BJ (cell line): ENCODE measurements at regions not wholly inside any gene's neighbourhood (a gene's known extent, or its start where the extent isn't known, plus 50 kb on each side); places are given as distances from the start of the nearest gene placed in this dataset.

ENCODE experiments used
- CTCF ChIA-PET: fragments of 350-600 bp; formaldehyde crosslinking; extraction: SDS; loops from one replicate; lab custom pipeline; 2021; ENCODE audit warnings: antibody characterized with exemption, inconsistent platforms; lab: Yijun Ruan, JAX
- POLR2A ChIA-PET: fragments of 300-600 bp; sonication (Branson Sonifier 250); formaldehyde crosslinking; extraction: SDS; loops from one replicate; lab custom pipeline; 2021; ENCODE audit warnings: antibody characterized with exemption; lab: Charles Lee
- DNase-seq: peaks from one replicate; pipeline ENCODE4 v3.0.0-alpha.2; 2011; ENCODE audit warnings: low read depth
- H3K27me3 ChIP-seq: 2 replicates; pipeline ENCODE4 v1.6.0; 2011; ENCODE audit warnings: low read length; ENCODE audit not compliant: control insufficient read depth, insufficient read depth
- H3K36me3 ChIP-seq: 2 replicates; pipeline ENCODE4 v1.5.1; 2011; ENCODE audit warnings: low read length; ENCODE audit not compliant: control insufficient read depth, insufficient read depth
- H3K4me3 ChIP-seq: 2 replicates; pipeline ENCODE4 v1.5.1; 2011; ENCODE audit warnings: low read depth, mild to moderate bottlenecking, control low read depth, low read length
- TF ChIP-seq, protein P1 (sequence below): IDR thresholded peaks from 2 replicates; pipeline ENCODE4 v1.5.1; 2011; ENCODE audit warnings: low read depth, mild to moderate bottlenecking, control low read depth, inconsistent platforms, low read length, moderate library complexity; ENCODE audit not compliant: insufficient read depth

DNA sequence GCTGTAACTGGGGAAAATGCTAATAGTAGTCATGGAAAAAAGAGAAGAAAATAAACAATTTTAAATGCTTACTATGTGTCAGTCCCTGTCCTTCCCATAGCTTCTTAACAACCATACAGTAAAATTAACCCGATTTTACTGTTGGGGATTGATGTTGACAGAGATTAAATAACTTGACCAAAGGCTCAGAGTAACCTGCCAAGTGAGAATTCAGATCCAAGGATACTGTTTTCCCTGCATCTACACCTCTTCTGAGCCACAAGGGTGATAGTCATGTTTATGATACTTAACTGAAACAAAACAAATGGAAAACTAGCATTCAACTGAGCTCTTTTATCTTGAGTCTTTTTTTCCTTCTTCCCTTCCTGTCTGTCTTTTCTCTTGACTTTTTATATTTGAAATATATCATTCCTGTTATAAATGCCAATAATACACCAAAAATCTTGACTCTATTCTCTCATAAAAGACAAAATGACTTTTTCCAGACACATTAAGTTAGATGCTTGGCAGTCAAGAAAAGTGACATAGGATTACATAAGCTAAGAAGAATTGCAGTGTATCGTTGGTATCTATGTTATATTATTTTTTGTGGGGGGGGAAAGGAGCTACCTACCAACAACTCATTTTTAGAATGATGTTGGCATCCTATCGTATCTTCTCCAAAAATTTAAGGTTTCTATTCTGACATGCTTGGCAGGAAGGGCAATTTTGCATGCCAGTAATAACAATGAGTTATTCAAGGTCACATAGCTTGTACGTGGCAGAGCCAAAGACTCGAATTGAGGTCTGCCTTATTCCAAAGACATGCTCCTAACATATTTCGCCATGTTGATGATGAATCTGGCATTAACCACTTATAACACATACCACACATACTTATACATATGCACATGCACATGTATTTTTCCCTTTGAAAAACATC, 306.6 kb upstream of the KCNH8 start:
- no peaks in the 10 kb centered on the region for H3K27me3 ChIP-seq
- ChIA-PET CTCF (no interaction called here), POLR2A (no interaction called here)
- no peak overlapping the region for H3K4me3 ChIP-seq
- no peaks in the 10 kb centered on the region for H3K36me3 ChIP-seq
- TF ChIP-seq, protein P1, sequence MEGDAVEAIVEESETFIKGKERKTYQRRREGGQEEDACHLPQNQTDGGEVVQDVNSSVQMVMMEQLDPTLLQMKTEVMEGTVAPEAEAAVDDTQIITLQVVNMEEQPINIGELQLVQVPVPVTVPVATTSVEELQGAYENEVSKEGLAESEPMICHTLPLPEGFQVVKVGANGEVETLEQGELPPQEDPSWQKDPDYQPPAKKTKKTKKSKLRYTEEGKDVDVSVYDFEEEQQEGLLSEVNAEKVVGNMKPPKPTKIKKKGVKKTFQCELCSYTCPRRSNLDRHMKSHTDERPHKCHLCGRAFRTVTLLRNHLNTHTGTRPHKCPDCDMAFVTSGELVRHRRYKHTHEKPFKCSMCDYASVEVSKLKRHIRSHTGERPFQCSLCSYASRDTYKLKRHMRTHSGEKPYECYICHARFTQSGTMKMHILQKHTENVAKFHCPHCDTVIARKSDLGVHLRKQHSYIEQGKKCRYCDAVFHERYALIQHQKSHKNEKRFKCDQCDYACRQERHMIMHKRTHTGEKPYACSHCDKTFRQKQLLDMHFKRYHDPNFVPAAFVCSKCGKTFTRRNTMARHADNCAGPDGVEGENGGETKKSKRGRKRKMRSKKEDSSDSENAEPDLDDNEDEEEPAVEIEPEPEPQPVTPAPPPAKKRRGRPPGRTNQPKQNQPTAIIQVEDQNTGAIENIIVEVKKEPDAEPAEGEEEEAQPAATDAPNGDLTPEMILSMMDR = no peak
- no peak for DNase-seq

DNA sequence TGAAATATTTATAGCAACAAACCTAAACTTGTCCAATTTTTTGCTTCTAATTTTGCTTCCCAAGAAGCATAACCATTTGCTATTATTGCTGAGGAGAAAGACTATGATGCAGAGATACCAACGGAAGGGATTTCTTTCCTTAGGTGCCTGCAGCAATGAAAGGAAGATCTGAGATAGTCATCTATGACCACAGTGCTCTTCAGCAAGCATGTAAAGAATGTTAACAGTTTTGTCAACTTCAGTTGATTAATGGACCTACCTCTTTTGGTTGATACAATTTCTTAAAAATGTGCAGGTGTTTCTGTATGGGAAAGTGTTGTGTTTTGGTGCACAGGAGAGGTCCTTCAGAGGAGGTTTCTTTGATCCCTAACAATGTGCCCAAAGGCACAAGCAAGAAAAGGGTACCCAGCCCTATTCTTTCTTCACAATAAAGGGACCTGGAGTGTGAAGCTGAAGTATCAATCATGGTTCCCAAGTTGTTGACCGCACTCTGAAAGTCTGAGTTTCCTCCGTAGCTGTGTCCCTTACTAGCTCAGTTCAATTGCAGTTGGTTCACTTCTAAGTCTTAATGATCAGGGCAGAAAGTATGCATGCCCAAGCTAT, 307.7 kb upstream of the KCNH8 start:
- no peaks in the 10 kb centered on the region for H3K27me3 ChIP-seq
- ChIA-PET CTCF (no interaction called here), POLR2A (no interaction called here)
- DNase-seq = no peak
- H3K36me3 ChIP-seq = no peaks in the 10 kb centered on the region
- H3K4me3 ChIP-seq = no peak overlapping the region
- TF ChIP-seq, protein P1 = no peak

DNA sequence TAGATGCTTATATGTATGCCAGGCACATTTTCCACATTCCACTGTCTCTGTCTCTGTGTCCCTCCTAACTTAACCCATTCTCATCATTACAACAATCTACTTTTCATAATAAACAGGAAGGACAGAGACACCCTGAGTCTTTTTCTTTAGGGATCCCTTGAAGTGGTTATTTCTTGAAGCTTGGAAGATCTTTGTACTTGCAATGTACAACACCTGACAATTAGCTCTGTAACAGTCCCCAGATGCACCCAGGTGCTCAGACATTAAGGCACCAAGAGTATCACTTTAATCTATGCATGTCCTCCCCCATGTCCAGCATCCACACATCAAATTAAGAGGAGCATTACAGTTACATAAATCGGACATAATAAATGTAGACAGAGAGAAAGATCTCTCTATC, 309.6 kb upstream of the KCNH8 start:
- no peak for DNase-seq
- ChIA-PET POLR2A (no interaction called here), CTCF (interaction anchor here (0.7 kb wide), 1 partner anchor 409 kb away, joined by 3 read pairs; no protein-coding TSS in a partner anchor)
- H3K27me3 ChIP-seq = no peaks in the 10 kb centered on the region
- no peak overlapping the region for H3K4me3 ChIP-seq
- TF ChIP-seq, protein P1 = no peak
- no peaks in the 10 kb centered on the region for H3K36me3 ChIP-seq

DNA sequence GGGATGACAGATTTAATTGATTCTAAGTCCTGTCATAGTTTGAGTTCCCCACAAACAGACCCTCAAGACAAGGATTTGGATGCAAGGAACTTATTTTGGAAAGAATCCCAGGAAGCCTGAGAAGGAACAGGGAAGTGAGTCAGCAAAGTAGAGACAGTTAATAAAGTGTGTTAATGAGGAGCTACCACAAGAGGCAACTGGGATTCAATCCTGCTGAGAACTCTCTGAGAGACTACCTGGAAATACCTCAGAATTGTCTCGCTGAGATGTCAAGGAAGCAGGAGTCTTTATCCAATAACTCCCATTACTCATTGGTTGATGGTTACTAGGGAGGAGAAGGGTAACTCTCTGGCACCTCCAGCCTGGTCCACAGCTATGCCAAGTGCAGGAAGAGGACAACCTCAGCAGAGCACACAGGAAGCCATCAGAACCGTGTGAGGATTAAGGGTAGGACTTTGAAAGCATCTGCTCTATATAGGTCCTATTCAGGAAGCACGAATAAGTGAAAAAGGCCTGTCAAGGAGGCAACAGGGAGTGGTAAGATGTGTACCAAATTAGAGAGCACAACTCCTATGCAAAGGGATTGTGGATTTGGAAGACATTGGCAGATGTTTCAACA, 311.1 kb upstream of the KCNH8 start:
- TF ChIP-seq, protein P1 = no peak
- H3K4me3 ChIP-seq = no peak overlapping the region
- no peaks in the 10 kb centered on the region for H3K27me3 ChIP-seq
- ChIA-PET POLR2A (no interaction called here), CTCF (interaction anchor here (0.5 kb wide), 1 partner anchor 10 kb away, joined by 3 read pairs; no protein-coding TSS in a partner anchor)
- no peak for DNase-seq
- H3K36me3 ChIP-seq = no peaks in the 10 kb centered on the region

DNA sequence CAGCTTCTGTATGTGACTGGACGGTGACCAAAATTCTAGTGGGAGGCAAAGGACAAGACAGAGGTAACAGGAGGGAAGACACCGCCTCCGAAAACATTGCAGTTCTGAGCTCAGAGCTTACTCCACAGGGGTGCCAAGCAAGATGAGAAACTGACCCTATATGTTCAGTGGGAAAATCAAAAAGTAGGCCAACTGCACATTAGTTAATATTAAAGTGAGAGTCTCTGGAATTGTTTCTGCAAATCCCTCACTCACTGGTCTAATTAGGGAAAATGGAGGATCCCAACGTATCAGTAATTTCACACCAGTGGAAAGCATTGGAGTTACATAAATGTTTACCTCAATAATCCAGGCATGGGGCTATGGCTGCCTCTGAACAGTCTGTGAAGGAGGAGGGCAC, 313.3 kb upstream of the KCNH8 start:
- Histone ChIP-seq H3K36me3 (no peaks in the 10 kb centered on the region), H3K27me3 (no peaks in the 10 kb centered on the region), H3K4me3 (no peak overlapping the region)
- ChIA-PET CTCF (no interaction called here), POLR2A (no interaction called here)
- no peak for DNase-seq
- TF ChIP-seq, protein P1 = no peak
